HUES64 (cell line): ENCODE measurements at regions not wholly inside any gene's neighbourhood (a gene's known extent, or its start where the extent isn't known, plus 50 kb on each side); places are given as distances from the start of the nearest gene placed in this dataset.

ENCODE experiments used
- H3K27ac ChIP-seq: 2 replicates; pipeline ENCODE4 v1.7.0; 2013; ENCODE audit warnings: low read depth, low read length, inconsistent platforms
- H3K27me3 ChIP-seq: 2 replicates; pipeline ENCODE4 v1.6.1; 2013; ENCODE audit warnings: mild to moderate bottlenecking, low read length; ENCODE audit not compliant: insufficient read depth
- H3K36me3 ChIP-seq: 2 replicates; pipeline ENCODE4 v1.6.1; 2013; ENCODE audit warnings: mild to moderate bottlenecking, low read length; ENCODE audit not compliant: insufficient read depth
- H3K4me1 ChIP-seq: 2 replicates; pipeline ENCODE4 v1.6.1; 2013; ENCODE audit warnings: mild to moderate bottlenecking, low read length, moderate library complexity; ENCODE audit not compliant: insufficient read depth
- H3K4me3 ChIP-seq: 2 replicates; pipeline ENCODE4 v1.5.1; 2013; ENCODE audit warnings: mild to moderate bottlenecking, low read length, moderate library complexity
- H3K9ac ChIP-seq: 2 replicates; pipeline ENCODE4 v1.6.1; 2013; ENCODE audit warnings: mild to moderate bottlenecking, low read depth, low read length
- H3K9me3 ChIP-seq: 2 replicates; pipeline ENCODE4 v1.6.1; 2013; ENCODE audit warnings: low read depth, low read length; ENCODE audit not compliant: insufficient read depth
- WGBS: fragments of 150-250, 120-280 bp; methylation state at CpG from one replicate; pipeline ENCODE4 v1.1.7; 2013; ENCODE audit warnings: missing lambda C conversion rate; 5-methylcytosine and 5-hydroxymethylcytosine counted together

- Histone ChIP-seq H3K27ac (no peak overlapping the region), H3K4me1 (no peaks in the 10 kb centered on the region), H3K27me3 (no peaks in the 10 kb centered on the region), H3K9me3 (peaks cover 5% of the 10 kb centered on the region; the same call in 1 of the 2 replicates), H3K36me3 (no peaks in the 10 kb centered on the region), H3K4me3 (no peak overlapping the region), H3K9ac (no peak overlapping the region)
These were observed 122.1 kb downstream of the TFCP2L1 start for GRCh38 chr2:121162893-121163292.

- no peaks in the 10 kb centered on the region for H3K27me3 ChIP-seq
- H3K27ac ChIP-seq, result no peak overlapping the region
- no peaks in the 10 kb centered on the region for H3K36me3 ChIP-seq
- no peaks in the 10 kb centered on the region for H3K9me3 ChIP-seq
- no peak overlapping the region for H3K4me3 ChIP-seq
- 85% methylated on average over 3 of the region's 3 CpGs for WGBS
- no peaks in the 10 kb centered on the region for H3K4me1 ChIP-seq
- H3K9ac ChIP-seq, result no peak overlapping the region
These were observed 121.0 kb downstream of the TFCP2L1 start for GRCh38 chr2:121164042-121164441.

- Histone ChIP-seq H3K27ac (no peak overlapping the region), H3K9ac (no peak overlapping the region), H3K4me3 (no peak overlapping the region), H3K9me3 (no peaks in the 10 kb centered on the region), H3K27me3 (no peaks in the 10 kb centered on the region), H3K36me3 (no peaks in the 10 kb centered on the region), H3K4me1 (no peaks in the 10 kb centered on the region)
- WGBS, result 76% methylated on average over 1 of the region's 1 CpG
These were observed 119.9 kb downstream of the TFCP2L1 start for GRCh38 chr2:121165038-121165542.
